Brain pericyte (primary cell): ENCODE measurements at regions not wholly inside any gene's neighbourhood (a gene's known extent, or its start where the extent isn't known, plus 50 kb on each side); places are given as distances from the start of the nearest gene placed in this dataset.

Source experiments
- DNase-seq: peaks from one replicate; pipeline ENCODE4 v3.0.0-alpha.2; 2012; ENCODE audit warnings: low read depth, low spot score

DNA sequence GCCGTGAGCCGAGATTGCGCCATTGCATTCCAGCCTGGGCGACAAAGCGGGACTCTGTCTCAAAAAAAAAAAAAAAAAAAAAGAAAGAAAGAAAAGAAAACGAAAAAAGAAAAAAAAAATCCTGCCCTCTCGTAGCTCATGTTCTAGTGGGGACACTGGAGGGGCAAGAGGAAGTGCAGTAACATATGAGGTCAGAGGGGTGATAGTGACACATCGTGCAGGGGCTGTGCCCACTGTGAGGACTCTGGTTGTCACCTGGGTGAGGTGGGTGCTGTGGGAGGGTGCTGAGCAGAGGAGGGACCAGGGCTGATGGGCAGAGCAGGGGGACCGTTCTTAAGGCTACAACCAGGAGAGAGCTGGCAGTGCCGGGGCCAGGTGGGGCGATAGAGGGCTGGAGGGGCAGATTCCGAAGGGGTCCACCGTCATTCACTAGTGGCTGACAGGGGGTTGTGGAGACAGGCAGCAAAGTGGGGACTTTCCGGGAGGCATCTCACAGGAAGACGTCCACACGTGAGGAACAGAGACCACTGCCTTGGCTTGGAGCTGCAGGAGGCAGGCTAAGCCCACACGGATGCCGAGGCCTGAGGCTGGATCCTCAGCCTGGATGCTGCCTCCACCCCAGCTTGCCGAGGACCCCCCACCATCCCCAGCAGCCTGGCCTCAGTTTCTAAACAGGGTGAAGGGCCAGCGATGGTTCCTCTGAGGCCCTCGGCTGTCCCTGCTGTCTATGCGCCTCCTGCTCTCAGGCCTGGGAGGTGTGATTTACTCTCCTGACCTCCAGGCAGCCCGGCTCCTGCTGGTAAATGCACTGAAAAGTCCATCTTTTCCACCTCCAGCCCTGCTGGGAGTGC lies 154.3 kb upstream of the IQSEC1 start:
- no peak for DNase-seq

DNA sequence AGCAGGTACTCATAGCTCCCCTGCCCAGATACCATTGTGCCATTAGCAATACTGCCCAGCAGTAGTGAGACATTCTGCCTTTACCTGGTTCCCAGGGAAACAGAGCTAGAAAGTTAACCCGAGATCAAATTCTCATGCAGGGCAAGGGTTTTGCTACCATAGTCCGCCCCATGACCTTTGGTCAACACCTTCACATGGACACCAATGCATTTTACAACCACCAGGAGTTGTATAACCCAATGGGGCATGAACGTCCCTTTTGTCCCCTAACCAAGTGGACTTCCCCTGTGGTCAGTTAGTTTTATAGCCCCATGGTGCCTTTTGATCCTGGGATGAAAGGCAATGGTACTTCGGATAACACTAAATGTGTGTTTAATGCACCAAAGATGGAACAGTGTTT lies 151.7 kb upstream of the IQSEC1 start:
- DNase-seq, result no peak

DNA sequence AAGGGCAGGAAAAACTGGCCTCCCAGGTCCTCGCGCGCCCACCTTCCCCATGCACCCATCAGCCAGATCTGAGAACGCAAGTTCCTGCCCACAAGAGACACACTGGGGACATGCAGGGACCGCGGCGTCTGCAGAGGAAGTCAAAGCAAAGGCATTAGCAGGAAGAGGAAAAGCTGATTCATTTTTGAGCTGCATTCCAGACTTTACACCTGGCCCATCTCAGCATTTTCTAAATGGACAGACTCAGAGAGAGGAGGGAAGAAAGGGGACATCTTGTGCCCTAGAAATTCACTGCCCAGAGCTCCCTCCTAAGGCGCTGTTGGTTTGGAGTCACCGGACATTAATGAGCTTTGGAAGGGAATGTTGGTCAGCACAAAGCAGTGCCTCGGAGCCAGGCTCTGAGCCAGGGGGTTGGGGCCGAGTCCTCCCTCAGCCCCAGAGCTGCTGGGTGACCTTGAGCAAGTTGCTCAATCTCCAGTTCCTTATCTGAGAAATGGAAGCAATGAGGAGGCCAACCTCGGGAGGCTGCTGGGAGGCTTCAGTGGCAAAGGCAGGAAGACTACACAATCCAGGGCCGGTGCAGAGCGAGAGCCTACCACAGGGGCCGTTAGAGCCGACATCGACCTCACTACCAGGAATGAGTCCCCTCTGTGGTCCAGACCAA lies 150.5 kb upstream of the IQSEC1 start:
- no peak for DNase-seq

DNA sequence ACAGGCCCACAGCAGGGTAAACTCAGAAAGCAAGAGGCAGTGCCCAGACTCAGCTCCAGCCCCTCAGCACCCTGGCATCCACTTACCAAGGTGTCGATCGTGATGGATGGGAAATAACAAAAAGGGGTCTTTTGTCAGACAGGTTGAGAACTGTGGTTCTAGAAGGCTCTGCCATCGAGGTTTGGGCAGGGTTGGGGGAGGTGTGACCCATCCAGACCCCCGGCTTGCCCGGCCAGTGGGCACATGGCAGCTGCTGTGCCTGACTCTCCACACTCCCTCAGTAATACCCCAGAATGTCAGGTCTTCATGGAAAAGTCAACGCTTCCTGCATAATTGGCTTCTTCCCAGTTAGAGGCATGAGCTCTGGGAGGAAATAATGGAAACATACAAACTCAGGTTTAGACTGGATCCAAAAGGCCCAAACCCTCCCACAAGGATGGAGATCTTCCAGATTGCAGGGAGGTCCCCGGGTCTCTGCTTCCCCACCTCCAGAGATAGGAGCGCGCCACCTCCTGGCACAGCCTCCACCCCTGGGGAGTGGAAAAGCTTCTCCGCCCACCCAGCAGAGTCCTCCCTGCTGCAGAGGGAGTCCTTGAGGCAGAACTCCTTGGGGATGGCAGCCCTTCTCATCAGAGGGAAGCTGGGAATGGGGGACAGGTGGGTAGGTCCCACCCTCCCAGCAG lies 149.8 kb upstream of the IQSEC1 start:
- DNase-seq, result no peak

DNA sequence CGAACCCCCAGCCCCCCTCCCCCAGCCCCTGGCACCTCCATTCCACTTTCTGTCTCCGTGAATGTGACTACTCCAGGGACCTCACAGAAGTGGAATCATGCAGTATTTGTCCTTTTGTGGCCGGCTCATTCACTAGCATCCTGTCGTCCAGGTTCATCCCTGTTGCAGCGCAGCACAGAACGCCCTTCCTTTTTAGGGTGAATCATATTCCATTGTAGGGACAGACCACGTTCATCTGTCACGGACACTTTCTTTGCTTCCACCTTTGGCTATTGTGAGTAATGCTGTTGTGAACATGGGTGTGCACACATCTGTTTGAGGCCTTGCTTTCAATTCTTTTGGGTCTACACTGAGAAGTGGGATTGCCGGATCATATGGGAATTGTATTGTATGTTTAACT lies 148.9 kb upstream of the IQSEC1 start:
- no peak for DNase-seq

- no peak for DNase-seq
These were observed 148.3 kb upstream of the IQSEC1 start for GRCh38 chr3:13221491-13222061.

GRCh38 chr3:13220991-13221390 lies 147.8 kb upstream of the IQSEC1 start:
- no peak for DNase-seq

- no peak for DNase-seq
These were observed 146.7 kb upstream of the IQSEC1 start for GRCh38 chr3:13219902-13220296.

DNA sequence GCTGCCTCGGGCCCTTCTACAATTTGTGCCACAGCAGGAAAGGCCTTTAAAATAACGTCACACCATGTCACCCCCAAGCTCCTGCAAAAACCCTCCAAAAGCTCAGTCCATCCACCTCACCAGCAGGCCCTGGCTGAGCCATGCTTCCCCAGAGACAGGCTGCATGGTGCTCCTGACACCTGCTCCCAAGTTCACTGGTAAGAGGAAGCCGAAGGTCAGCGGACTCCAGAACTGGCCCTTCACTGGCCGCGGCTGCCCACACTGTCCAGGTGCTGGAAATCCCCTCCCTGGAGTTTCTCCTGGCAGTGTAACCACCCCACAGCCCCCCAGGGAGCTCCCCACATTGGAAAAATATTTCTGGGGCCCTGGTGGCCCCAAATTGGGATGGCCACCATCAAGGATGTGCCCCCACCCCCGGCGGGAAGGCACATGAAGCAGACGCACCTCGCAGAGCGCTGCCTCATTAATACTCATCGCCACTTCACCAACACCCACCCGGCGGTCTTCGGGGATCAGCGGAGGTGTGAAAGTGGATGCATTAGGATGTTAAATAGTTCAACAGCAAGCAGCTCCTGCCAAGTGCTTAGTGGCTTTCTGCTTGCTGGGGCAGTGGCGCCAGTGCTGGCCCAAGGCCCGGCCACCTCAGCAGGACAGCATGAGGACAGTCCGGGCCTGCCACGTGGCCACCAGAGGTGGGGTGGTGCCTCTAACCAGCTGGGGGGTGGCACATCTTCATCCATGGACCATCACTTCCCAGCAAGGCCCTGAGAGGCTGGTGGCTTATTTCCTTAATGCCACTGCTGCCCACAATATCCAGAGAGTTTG lies 146.1 kb upstream of the IQSEC1 start:
- no peak for DNase-seq

GRCh38 chr3:13218541-13218908 lies 145.3 kb upstream of the IQSEC1 start:
- DNase-seq, result no peak

- no peak for DNase-seq
These were observed 144.7 kb upstream of the IQSEC1 start for GRCh38 chr3:13217736-13218540.

- no peak for DNase-seq
These were observed 144.0 kb upstream of the IQSEC1 start for GRCh38 chr3:13217253-13217652.

DNA sequence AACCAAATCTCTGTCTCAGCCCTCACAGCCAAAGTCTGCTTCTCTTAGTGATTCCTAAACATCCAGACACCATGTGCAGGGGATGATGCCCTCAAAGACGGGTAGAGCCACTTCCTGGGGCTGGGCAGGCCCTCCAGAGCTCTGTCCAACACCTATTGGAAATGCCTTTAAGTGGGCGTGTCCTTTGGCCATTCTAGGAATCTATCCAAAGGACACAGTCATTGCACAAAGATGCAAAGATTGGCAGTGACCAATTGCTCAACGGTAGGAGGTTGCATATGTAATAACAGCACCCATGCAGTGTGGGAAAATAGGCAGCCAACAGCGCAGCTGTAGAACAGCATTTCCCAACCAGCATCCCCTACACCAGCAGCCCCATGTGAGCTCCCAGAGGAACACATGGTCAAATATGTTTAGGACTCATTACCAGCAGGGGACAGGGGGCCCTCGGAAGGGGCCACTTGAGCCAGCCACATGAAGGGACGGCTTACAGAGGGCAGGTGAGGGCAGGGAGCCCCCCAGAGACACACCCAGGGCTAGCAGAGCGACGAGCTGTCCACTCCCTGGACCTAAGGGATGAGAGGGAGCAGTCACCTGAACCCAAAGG lies 142.8 kb upstream of the IQSEC1 start:
- DNase-seq, result peak; percentile 16

GRCh38 chr3:13214847-13215472 lies 141.7 kb upstream of the IQSEC1 start:
- DNase-seq, result no peak

GRCh38 chr3:13213911-13214846 lies 140.9 kb upstream of the IQSEC1 start:
- DNase-seq, result no peak

DNA sequence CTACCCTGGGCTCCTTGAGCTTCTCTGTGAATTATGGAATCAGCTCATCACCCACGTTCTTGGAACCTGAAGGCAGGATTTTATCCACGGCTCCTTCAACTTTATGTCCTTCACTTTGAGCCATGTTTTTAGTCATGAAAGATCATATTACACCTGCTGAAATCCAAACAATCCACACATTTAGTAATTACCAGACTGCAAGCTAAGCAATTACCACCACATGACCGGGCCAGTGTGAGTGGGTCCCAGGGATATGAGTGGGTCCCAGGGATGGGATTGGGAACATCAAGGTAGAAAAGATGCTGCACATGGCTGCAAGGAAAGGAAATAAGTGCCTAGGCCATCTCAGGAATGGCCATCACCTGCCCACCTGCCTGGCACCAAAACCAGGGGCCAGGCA lies 140.3 kb upstream of the IQSEC1 start:
- DNase-seq, result no peak

DNA sequence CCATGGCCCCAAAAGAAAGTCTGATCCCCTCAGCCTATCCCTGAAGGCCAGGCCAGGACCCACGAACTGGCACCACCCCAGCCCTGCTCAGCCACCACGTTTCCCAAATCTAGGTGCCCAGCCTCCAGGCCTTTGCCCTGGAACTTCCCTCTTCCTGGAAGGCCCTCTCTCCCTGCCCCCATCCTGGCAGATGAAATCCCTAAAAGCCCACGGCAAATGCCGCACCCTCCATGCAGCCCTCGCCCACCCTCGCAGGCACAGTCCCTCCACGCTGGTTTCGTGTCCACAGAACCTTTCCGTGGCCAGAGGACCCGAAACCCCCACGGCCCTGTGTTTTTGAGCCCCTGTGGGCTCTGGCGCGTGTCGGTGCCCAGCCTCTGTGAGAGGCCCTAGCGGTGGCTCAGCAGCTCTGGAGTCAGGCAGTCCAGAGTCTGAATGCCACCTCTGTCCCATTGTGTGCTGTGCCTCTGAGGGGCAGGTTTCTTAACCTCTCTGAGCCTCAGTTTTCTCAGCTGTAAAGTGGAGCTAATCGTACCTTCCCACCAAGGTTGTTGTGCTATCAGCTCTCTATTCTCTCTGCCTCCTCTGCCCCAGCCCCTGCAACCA lies 138.5 kb upstream of the IQSEC1 start:
- no peak for DNase-seq
